HEK293 (cell line): ENCODE measurements at regions not wholly inside any gene's neighbourhood (a gene's known extent, or its start where the extent isn't known, plus 50 kb on each side); places are given as distances from the start of the nearest gene placed in this dataset.

Source experiments
- CTCF ChIA-PET: fragments of 350-600 bp; formaldehyde crosslinking; extraction: SDS; loops from one replicate; lab custom pipeline; 2021; ENCODE audit warnings: antibody characterized with exemption; lab: Yijun Ruan, JAX
- POLR2A ChIA-PET: fragments of 300-600 bp; formaldehyde crosslinking; extraction: SDS; loops from one replicate; lab custom pipeline; 2020; ENCODE audit warnings: antibody characterized with exemption, inconsistent platforms; lab: Yijun Ruan, JAX
- H3K27ac ChIP-seq: fragments of 200-500 bp; sonication (Bioruptor generic); 2 replicates; pipeline ENCODE4 v1.5.1; 2014; ENCODE audit warnings: low read depth, low read length, control low read depth, inconsistent platforms; ENCODE audit errors: extremely low read depth
- H3K36me3 ChIP-seq, 2 experiments: fragments of 200-500 bp in 1 of 2; sonication (Bioruptor generic) in 1 of 2; 1 replicate in 1 of 2; 2 replicates in 1 of 2; pipeline ENCODE4 v1.5.1; 2014 to 2017; ENCODE audit warnings: inconsistent platforms in 2 of 2, low read length in 2 of 2; ENCODE audit not compliant: control insufficient read depth in 2 of 2, insufficient read depth in 1 of 2
- H3K4me1 ChIP-seq: fragments of 200-500 bp; sonication (Bioruptor generic); 2 replicates; pipeline ENCODE4 v1.5.1; 2014; ENCODE audit warnings: mild to moderate bottlenecking, low read length, inconsistent platforms; ENCODE audit not compliant: control insufficient read depth, insufficient read depth
- H3K4me3 ChIP-seq: 2 replicates; pipeline ENCODE4 v1.5.1; 2011; ENCODE audit warnings: low read depth, mild to moderate bottlenecking, control low read depth, low read length, moderate library complexity
- H3K9me3 ChIP-seq: fragments of 200-500 bp; sonication (Bioruptor generic); 2 replicates; pipeline ENCODE4 v1.5.1; 2014; ENCODE audit warnings: low read depth, low read length, inconsistent platforms; ENCODE audit not compliant: control insufficient read depth, insufficient read depth
- MEIS1 ChIP-seq: sonication (generic); formaldehyde crosslinking; IDR thresholded peaks from 2 replicates; pipeline ENCODE4 v1.8.1; 2022; ENCODE audit warnings: missing genetic modification reagents, mild to moderate bottlenecking, borderline replicate concordance
- MYNN ChIP-seq: fragments of 450-650 bp; formaldehyde crosslinking; IDR thresholded peaks from 2 replicates; pipeline ENCODE4 v1.5.1; 2016; ENCODE audit warnings: missing biosample characterization, missing genetic modification characterization, borderline replicate concordance
- PATZ1 ChIP-seq: fragments of 450-650 bp; formaldehyde crosslinking; IDR thresholded peaks from 2 replicates; pipeline ENCODE4 v1.5.1; 2016; ENCODE audit warnings: missing biosample characterization, missing genetic modification characterization
- TCF7L2 ChIP-seq: IDR thresholded peaks from 2 replicates; pipeline ENCODE4 v1.6.1; 2011; ENCODE audit warnings: low read depth, mild to moderate bottlenecking, inconsistent platforms, low read length, moderate library complexity, borderline replicate concordance
- TRIM28 ChIP-seq: IDR thresholded peaks from 2 replicates; pipeline ENCODE4 v1.6.1; 2011; ENCODE audit warnings: low read length, control low read depth, borderline replicate concordance
- TSHZ1 ChIP-seq: fragments of 450-650 bp; formaldehyde crosslinking; IDR thresholded peaks from 2 replicates; pipeline ENCODE4 v1.5.1; 2016; ENCODE audit warnings: missing biosample characterization, missing genetic modification characterization, borderline replicate concordance
- ZFHX2 ChIP-seq: fragments of 450-650 bp; formaldehyde crosslinking; conservative IDR thresholded peaks from 2 replicates; pipeline ENCODE4 v1.5.1; 2016; ENCODE audit warnings: missing biosample characterization, missing genetic modification characterization
- ZNF146 ChIP-seq: fragments of 450-650 bp; formaldehyde crosslinking; IDR thresholded peaks from 2 replicates; pipeline ENCODE4 v1.5.1; 2016; ENCODE audit warnings: missing biosample characterization, missing genetic modification characterization
- ZNF169 ChIP-seq: fragments of 450-650 bp; formaldehyde crosslinking; IDR thresholded peaks from 2 replicates; pipeline ENCODE4 v1.5.1; 2016; ENCODE audit warnings: missing biosample characterization, missing genetic modification characterization
- ZNF202 ChIP-seq: fragments of 450-650 bp; formaldehyde crosslinking; IDR thresholded peaks from 2 replicates; pipeline ENCODE4 v1.5.1; 2016; ENCODE audit warnings: missing biosample characterization, missing genetic modification characterization, borderline replicate concordance
- ZNF274 ChIP-seq, 2 experiments: fragments of 200-500 bp in 1 of 2; fragments of 450-650 bp in 1 of 2; sonication (Bioruptor generic) in 1 of 2; formaldehyde crosslinking in 1 of 2; IDR thresholded peaks; 2 replicates each; pipeline versions ENCODE4 v1.5.1 to v1.6.1; 2014 to 2016; ENCODE audit warnings: borderline replicate concordance in 1 of 2, inconsistent platforms in 1 of 2, low read length in 1 of 2, missing biosample characterization in 1 of 2, missing genetic modification characterization in 1 of 2
- ZNF354C ChIP-seq: fragments of 450-650 bp; formaldehyde crosslinking; IDR thresholded peaks from 2 replicates; pipeline ENCODE4 v1.5.1; 2016; ENCODE audit warnings: missing biosample characterization, missing genetic modification characterization, low read depth, borderline replicate concordance
- ZNF423 ChIP-seq: fragments of 450-650 bp; formaldehyde crosslinking; IDR thresholded peaks from 2 replicates; pipeline ENCODE4 v1.5.1; 2016; ENCODE audit warnings: missing biosample characterization, missing genetic modification characterization
- ZNF433 ChIP-seq: fragments of 450-650 bp; formaldehyde crosslinking; IDR thresholded peaks from 2 replicates; pipeline ENCODE4 v1.5.1; 2016; ENCODE audit warnings: missing biosample characterization, missing genetic modification characterization, low read depth
- ZNF510 ChIP-seq: fragments of 450-650 bp; formaldehyde crosslinking; IDR thresholded peaks from 2 replicates; pipeline ENCODE4 v1.5.1; 2018; ENCODE audit warnings: mild to moderate bottlenecking, missing genetic modification characterization, missing biosample characterization; ENCODE audit not compliant: insufficient replicate concordance
- ZNF561 ChIP-seq: fragments of 450-650 bp; IDR thresholded peaks from 2 replicates; pipeline ENCODE4 v1.5.1; 2018; ENCODE audit warnings: missing biosample characterization, missing genetic modification characterization, borderline replicate concordance
- ZNF585B ChIP-seq: fragments of 450-650 bp; formaldehyde crosslinking; IDR thresholded peaks from 2 replicates; pipeline ENCODE4 v1.5.1; 2016; ENCODE audit warnings: missing biosample characterization, missing genetic modification characterization
- ZNF623 ChIP-seq: fragments of 450-650 bp; formaldehyde crosslinking; IDR thresholded peaks from 2 replicates; pipeline ENCODE4 v1.5.1; 2016; ENCODE audit warnings: missing biosample characterization, missing genetic modification characterization
- ZNF624 ChIP-seq: fragments of 450-650 bp; formaldehyde crosslinking; IDR thresholded peaks from 2 replicates; pipeline ENCODE4 v1.5.1; 2017; ENCODE audit warnings: missing biosample characterization, missing genetic modification characterization
- ZNF658 ChIP-seq: fragments of 450-650 bp; formaldehyde crosslinking; IDR thresholded peaks from 2 replicates; pipeline ENCODE4; 2016; ENCODE audit warnings: missing biosample characterization, missing genetic modification characterization
- ZNF664 ChIP-seq: fragments of 450-650 bp; formaldehyde crosslinking; IDR thresholded peaks from 2 replicates; pipeline ENCODE4 v1.5.1; 2016; ENCODE audit warnings: missing biosample characterization, missing genetic modification characterization
- TF ChIP-seq, protein P1 (sequence below): fragments of 450-650 bp; formaldehyde crosslinking; IDR thresholded peaks from 2 replicates; pipeline ENCODE4 v1.5.1; 2017; ENCODE audit warnings: missing biosample characterization, missing genetic modification characterization
- TF ChIP-seq, protein P2 (sequence below): fragments of 450-650 bp; IDR thresholded peaks from 2 replicates; pipeline ENCODE4 v1.5.1; 2018; ENCODE audit warnings: missing biosample characterization, missing genetic modification characterization
- TF ChIP-seq, protein P3 (sequence below): fragments of 450-650 bp; formaldehyde crosslinking; IDR thresholded peaks from 2 replicates; pipeline ENCODE4 v1.5.1; 2017; ENCODE audit warnings: missing biosample characterization, missing genetic modification characterization

DNA sequence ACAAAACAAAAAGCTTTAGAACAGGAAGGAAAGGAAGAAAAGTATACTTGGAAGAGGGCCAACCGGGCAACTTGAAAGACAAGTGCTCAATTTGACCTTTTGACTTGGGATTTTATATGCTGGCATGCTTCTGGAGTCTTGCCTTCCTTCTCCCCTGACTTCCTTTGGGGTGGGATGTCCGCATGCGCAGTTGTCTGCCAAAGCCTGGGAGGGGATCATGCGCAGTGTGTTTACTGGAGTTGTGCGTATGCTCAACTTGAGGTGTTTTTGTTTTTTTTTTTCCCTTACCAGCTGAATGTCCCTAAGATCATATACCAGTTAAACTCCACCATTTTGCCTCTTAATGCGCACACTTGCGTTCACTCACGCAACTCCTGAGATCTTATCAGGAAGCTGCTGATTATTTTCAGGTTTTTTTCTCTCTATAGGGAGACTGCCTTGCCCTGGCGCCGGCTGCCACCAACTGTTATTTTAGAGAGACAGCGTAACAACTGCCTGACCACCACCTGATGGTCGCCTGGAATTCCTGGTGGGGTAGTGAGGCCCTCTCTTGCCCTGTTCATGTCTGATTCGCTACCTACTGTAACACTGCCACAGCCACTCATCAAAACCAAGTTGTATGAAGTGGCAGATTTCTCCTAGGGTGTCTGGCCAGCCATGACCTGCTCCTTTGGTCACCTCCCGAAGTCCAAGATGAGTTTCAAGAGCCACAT is 138.7 kb upstream of the ZNF644 start:
- no peaks in the 10 kb centered on the region for H3K4me1 ChIP-seq
- ChIA-PET CTCF (interaction anchor here (0.5 to 0.7 kb wide), 3 partner anchors 48 to 536 kb away, joined by 3 to 5 read pairs (median 5); no protein-coding TSS in a partner anchor), POLR2A (no interaction called here)
- no peaks in the 10 kb centered on the region for H3K36me3 ChIP-seq
- H3K27ac ChIP-seq: no peak overlapping the region
- H3K9me3 ChIP-seq: no peaks in the 10 kb centered on the region
- no peak overlapping the region for H3K4me3 ChIP-seq
- TF ChIP-seq TRIM28 (no peak), ZNF202 (tag by site-specific recombination) (no peak), ZNF658 (tag by site-specific recombination) (no peak), ZFHX2 (tag by site-specific recombination) (no peak), ZNF510 (tag by site-specific recombination) (no peak), MYNN (no peak), ZNF146 (tag by site-specific recombination) (no peak)
- TF ChIP-seq, protein P1, sequence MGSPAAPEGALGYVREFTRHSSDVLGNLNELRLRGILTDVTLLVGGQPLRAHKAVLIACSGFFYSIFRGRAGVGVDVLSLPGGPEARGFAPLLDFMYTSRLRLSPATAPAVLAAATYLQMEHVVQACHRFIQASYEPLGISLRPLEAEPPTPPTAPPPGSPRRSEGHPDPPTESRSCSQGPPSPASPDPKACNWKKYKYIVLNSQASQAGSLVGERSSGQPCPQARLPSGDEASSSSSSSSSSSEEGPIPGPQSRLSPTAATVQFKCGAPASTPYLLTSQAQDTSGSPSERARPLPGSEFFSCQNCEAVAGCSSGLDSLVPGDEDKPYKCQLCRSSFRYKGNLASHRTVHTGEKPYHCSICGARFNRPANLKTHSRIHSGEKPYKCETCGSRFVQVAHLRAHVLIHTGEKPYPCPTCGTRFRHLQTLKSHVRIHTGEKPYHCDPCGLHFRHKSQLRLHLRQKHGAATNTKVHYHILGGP: no peak
- TF ChIP-seq, protein P2, sequence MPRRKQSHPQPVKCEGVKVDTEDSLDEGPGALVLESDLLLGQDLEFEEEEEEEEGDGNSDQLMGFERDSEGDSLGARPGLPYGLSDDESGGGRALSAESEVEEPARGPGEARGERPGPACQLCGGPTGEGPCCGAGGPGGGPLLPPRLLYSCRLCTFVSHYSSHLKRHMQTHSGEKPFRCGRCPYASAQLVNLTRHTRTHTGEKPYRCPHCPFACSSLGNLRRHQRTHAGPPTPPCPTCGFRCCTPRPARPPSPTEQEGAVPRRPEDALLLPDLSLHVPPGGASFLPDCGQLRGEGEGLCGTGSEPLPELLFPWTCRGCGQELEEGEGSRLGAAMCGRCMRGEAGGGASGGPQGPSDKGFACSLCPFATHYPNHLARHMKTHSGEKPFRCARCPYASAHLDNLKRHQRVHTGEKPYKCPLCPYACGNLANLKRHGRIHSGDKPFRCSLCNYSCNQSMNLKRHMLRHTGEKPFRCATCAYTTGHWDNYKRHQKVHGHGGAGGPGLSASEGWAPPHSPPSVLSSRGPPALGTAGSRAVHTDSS (tag by site-specific recombination): no peak

GRCh38 chr1:91153341-91153740 is 131.5 kb upstream of the ZNF644 start:
- H3K9me3 ChIP-seq: no peaks in the 10 kb centered on the region
- H3K27ac ChIP-seq: no peak overlapping the region
- H3K4me1 ChIP-seq: no peaks in the 10 kb centered on the region
- no peak overlapping the region for H3K4me3 ChIP-seq
- CTCF ChIA-PET: interaction anchor here (1.4 kb wide), 1 partner anchor 13 kb away, joined by 5 read pairs; no protein-coding TSS in a partner anchor
- POLR2A ChIA-PET: no interaction called here
- H3K36me3 ChIP-seq: no peaks in the 10 kb centered on the region
- no peak for TF ChIP-seq ZNF169 (tag by site-specific recombination)
- no peak for TF ChIP-seq ZNF561
- no peak for TF ChIP-seq ZNF664 (tag by site-specific recombination)
- no peak for TF ChIP-seq ZNF623 (tag by site-specific recombination)
- no peak for TF ChIP-seq ZNF433 (tag by site-specific recombination)
- no peak for TF ChIP-seq MEIS1 (CRISPR knock-in tag)
- no peak for TF ChIP-seq ZNF274 (IDR thresholded peaks at IDR 0.05; ENCODE audit: low read length)
- TF ChIP-seq ZNF274 (tag by site-specific recombination; IDR thresholded peaks at IDR 0.05; ENCODE audit: borderline replicate concordance): no peak
- TF ChIP-seq ZNF354C (tag by site-specific recombination): no peak
- TF ChIP-seq ZNF624 (tag by site-specific recombination): no peak
- TF ChIP-seq TCF7L2: no peak
- no peak for TF ChIP-seq PATZ1
- no peak for TF ChIP-seq TRIM28
- TF ChIP-seq, protein P3, sequence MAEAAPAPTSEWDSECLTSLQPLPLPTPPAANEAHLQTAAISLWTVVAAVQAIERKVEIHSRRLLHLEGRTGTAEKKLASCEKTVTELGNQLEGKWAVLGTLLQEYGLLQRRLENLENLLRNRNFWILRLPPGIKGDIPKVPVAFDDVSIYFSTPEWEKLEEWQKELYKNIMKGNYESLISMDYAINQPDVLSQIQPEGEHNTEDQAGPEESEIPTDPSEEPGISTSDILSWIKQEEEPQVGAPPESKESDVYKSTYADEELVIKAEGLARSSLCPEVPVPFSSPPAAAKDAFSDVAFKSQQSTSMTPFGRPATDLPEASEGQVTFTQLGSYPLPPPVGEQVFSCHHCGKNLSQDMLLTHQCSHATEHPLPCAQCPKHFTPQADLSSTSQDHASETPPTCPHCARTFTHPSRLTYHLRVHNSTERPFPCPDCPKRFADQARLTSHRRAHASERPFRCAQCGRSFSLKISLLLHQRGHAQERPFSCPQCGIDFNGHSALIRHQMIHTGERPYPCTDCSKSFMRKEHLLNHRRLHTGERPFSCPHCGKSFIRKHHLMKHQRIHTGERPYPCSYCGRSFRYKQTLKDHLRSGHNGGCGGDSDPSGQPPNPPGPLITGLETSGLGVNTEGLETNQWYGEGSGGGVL: no peak
- TF ChIP-seq TSHZ1 (tag by site-specific recombination): no peak
- TF ChIP-seq ZNF423: no peak
- no peak for TF ChIP-seq ZNF585B
